NCI-H128 (cell line): ENCODE measurements at regions not wholly inside any gene's neighbourhood (a gene's known extent, or its start where the extent isn't known, plus 50 kb on each side); places are given as distances from the start of the nearest gene placed in this dataset.

Source experiments
- DNase-seq: peaks from one replicate; lab custom pipeline; 2025; ENCODE audit not compliant: unreplicated experiment; lab: John Stamatoyannopoulos, UW

DNA sequence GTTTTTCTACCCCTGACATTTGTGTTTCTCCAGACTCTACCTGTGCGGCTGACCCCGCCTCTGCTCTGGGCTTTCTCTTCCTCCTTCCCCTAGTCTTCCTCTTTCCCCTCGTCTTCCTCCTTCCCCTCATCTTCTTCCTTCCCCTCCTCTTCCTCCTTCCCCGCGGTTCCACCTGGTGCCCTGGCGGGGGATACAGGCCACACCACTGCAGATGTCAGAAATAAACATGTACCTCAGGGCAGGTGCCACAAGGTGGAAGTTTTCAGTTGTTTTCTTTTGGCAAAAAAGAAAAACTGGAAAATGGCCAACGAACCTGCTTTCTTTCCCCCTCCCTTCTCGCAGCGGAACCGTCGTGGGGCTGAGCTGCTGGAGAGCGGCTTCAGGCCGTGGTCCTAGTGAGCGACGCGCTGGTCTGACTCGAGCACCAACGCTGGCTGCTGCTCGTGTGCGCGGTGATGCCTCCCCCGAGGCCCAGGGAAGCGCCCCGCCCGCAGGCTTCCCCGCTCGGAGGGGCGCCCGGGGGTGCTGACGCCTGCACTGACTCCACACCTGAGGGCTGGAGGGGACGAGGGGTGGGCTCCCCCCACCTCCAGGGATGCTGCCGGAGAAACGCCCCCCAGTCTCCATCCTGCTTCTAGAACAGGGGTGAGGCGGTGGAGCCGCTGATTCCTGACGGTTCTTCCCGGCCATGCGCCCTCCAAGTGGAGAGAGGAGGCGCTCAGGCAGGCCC is 83.7 kb upstream of the ZNF516 start:
- no peak for DNase-seq

- no peak for DNase-seq
These were observed 78.4 kb upstream of the ZNF516 start for GRCh38 chr18:76573325-76574025.

- no peak for DNase-seq
These were observed 77.6 kb upstream of the ZNF516 start for GRCh38 chr18:76572518-76573247.

GRCh38 chr18:76571689-76572088 is 76.6 kb upstream of the ZNF516 start:
- no peak for DNase-seq

DNA sequence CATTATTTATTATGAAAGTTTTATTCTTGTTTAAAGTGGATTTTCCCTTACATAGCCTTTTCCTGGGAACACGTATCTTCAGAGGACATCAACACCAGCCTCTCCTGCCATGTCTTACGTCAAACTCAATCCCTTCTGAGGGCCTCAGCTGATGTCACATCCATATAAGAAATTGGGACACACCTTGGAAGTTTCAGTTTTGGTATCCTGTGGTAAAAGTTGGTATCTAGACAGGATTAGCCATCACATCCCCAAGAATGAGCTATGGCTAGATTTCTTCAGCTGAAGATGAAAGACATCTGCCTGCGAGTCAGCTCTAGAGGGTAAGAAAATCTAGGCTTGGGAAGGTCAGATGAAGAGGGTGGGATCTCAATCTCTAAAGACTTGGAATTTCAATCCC is 75.8 kb upstream of the ZNF516 start:
- no peak for DNase-seq

GRCh38 chr18:76569644-76570419 is 74.8 kb upstream of the ZNF516 start:
- no peak for DNase-seq

DNA sequence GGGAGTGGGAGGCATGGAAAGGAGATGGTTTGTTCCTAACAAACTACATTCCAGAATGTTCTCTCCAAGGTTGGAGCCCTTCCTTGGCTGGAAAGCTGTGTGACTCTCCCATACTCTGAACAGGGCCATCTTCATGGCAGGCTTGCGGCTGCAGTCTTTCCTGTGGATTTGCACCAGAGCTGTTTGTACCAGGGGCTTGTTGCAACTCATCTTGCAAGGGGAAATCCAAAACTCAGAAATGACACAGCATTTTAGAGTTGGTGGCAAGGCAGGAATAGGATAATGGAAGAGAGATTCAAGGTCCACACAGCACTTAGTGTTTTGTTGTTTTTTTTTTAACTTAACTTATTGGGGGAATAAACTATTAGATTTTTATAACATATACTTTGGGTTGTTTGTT is 73.7 kb upstream of the ZNF516 start:
- DNase-seq: no peak

DNA sequence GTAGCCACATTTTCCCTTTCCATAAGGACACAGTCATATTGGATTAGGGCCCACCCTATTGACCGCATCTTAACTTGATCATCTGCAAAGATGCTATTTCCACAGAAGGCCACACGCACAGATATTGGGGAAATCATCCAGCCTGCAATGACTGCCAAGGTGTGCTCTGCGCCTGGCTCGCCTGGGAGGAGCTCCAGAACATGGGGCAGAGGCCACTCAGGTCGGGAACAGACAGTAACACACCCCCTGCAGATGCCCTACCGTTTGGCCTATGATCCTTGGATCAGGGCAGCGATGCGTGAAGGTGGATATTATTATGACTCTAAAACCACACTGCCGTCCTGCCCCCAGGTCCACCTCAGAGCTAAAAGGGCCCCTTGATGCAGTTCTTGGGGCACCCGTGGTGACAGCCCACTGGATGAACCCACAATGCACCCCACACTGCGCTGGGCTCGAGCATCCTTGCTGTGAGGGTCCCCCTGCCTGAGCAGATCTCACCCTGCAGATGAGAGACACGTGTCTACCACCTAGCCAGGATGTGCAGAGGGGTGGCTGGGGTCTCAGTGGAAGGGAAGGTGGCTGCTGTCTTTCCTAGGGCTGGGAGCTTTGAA is 72.9 kb upstream of the ZNF516 start:
- no peak for DNase-seq

GRCh38 chr18:76566987-76567386 is 71.9 kb upstream of the ZNF516 start:
- DNase-seq: no peak

- peak; percentile 21 for DNase-seq
These were observed 70.5 kb upstream of the ZNF516 start for GRCh38 chr18:76565238-76566173.

- DNase-seq: no peak
These were observed 69.7 kb upstream of the ZNF516 start for GRCh38 chr18:76564655-76565237.

GRCh38 chr18:76564117-76564516 is 69.1 kb upstream of the ZNF516 start:
- no peak for DNase-seq

GRCh38 chr18:76562286-76563122 is 67.5 kb upstream of the ZNF516 start:
- DNase-seq: no peak

DNA sequence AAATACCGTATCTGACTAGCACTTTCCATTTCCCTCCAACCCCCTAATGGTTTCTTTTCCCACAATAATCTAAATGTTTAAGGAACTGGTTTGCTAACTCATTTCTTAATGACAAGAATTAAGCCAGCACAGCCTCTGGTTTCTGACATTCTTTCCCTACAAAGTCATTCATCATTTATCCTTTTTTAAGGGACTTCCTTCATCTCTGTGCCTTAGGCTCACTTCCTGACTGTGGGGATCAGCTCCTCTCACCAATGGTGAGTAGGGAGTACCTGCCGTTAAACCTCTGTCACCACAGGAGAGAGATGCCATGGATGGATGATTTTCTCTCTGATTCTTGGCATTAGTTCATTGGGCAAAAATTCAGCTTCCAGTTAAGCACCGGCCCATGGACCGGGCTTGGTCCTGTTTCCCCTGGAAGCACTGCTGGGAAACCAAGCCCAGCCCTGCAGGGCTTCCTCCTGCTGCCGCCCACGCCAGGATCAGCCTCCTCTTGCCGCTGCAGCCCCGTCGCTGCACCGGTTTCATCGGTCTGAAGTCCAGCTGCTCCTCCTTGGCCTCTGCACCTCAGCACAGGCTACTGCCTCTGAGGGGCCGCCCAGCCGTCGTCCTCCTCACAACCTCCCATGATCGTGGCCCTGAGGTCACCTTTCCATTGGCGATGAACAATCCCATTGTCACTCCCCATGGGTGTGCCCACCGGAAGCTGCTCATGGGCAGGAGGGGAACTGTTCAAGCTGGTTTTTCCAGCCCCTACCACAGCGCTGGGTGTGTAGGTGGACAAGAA is 64.0 kb upstream of the ZNF516 start:
- DNase-seq: no peak

DNA sequence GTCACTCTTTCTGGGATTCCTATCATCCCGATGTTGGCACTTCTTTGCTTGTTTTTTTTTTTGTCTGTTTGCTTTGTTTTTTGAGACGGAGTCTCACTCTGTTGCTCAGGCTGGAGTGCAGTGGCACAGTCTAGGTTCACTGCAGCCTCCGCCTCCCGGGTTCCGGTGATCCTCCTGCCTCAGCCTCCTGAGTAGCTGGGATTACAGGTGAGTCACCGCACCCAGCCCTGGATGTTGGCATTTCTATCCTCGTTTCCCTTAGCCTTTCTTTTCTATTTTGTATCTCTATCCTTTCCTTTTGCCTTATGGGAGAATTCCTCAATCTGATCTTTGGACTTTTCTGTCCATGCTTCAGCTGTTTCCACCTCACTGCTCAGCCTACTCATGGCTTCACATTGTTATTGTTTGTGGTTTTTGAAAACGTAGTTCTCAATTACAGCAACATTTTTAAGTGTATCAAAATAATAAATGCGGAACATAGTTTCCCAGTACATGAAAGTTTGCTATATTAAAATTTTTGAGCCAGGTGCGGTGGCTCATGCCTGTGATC is 62.1 kb upstream of the ZNF516 start:
- no peak for DNase-seq

DNA sequence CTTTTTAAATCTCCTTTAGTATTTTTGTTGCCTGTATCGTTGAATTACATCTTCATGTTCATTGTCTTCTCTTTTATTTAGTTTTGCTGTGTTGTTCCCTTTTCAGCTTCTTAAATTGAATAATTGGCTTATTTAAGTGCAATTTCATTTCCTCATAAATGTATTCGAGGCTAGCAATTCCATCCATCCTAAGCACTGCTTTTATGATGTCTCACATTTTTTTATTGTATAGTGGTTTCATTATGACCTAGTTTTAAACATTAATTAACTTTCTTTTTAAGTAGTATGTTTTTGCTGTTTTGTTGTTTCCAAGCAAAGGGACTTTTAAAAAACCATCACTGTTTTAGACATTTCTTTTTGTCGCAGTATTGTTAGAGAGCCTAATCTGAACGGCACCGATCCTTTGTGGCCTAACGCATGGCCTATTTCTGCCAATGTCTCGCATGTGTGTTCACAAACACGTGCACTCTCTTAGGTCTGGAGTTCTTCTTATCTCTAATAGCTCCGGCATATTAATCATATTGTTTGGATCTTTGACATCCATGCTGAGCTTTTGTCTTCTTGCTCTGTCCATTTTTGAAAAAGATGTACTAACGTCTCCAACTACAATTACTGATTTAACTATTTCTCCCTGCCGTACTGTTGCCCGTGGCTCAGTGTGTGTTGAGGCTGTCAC is 59.6 kb upstream of the ZNF516 start:
- no peak for DNase-seq
